Stimulated activated naive CD8-positive, alpha-beta T cell treated with anti-CD3 and anti-CD28 coated beads, Interleukin-15, amount 100 ng/mL, for 72 hours (primary cell): ENCODE measurements at regions not wholly inside any gene's neighbourhood (a gene's known extent, or its start where the extent isn't known, plus 50 kb on each side); places are given as distances from the start of the nearest gene placed in this dataset.

Experiments used
- ATAC-seq: fragments of 150-1000 bp; cut with Tn5 transposase; 2 replicates; pipeline ENCODE4 v1.10.0; 2021; ENCODE audit warnings: mild to moderate bottlenecking, moderate library complexity
- DNase-seq, 2 donors: peaks; one replicate each; pipeline ENCODE4 v3.0.0; 2021 to 2022
- H3K27ac Mint-ChIP-seq, 2 donors: one replicate each; pipeline ENCODE4 v1.8.0; 2022; ENCODE audit warnings: mild to moderate bottlenecking in 2 of 2, mixed read lengths in 2 of 2, moderate library complexity in 2 of 2
- H3K27me3 Mint-ChIP-seq: one replicate; pipeline ENCODE4 v1.8.0; 2022; ENCODE audit warnings: mixed read lengths
- H3K4me1 Mint-ChIP-seq: one replicate; pipeline ENCODE4 v1.8.0; 2022; ENCODE audit warnings: mild to moderate bottlenecking, mixed read lengths
- H3K4me3 Mint-ChIP-seq, 2 donors: one replicate each; pipeline ENCODE4 v1.8.0; 2022; ENCODE audit warnings: mild to moderate bottlenecking in 2 of 2, mixed read lengths in 2 of 2, moderate library complexity in 1 of 2
- H3K9me3 Mint-ChIP-seq, 2 donors: one replicate each; pipeline ENCODE4 v1.8.0; 2022; ENCODE audit warnings: mixed read lengths in 2 of 2

- Mint-ChIP-seq H3K4me3 (no peak overlapping the region), H3K27me3 (no peaks in the 10 kb centered on the region), H3K27ac (no peak overlapping the region), H3K4me1 (no peaks in the 10 kb centered on the region), H3K9me3 (peaks cover 0 to 3% of the 10 kb centered on the region in 2 donors)
- DNase-seq (no peak), ATAC-seq (no peak)
Observed at GRCh38 chr13:22563272-22563671, 617.5 kb upstream of the SGCG start.

- H3K27me3 Mint-ChIP-seq = no peaks in the 10 kb centered on the region
- DNase-seq = no peak
- no peak overlapping the region for H3K27ac Mint-ChIP-seq
- no peaks in the 10 kb centered on the region for H3K4me1 Mint-ChIP-seq
- H3K4me3 Mint-ChIP-seq = no peak overlapping the region
- H3K9me3 Mint-ChIP-seq = peaks cover 0 to 3% of the 10 kb centered on the region in 2 donors
- ATAC-seq = no peak
Observed at GRCh38 chr13:22569811-22570210, 611.0 kb upstream of the SGCG start.

GRCh38 chr13:22589880-22590279 lies 590.9 kb upstream of the SGCG start:
- ATAC-seq = no peak
- no peaks in the 10 kb centered on the region for H3K4me1 Mint-ChIP-seq
- H3K9me3 Mint-ChIP-seq = peaks cover 5 to 11% of the 10 kb centered on the region in 2 donors
- H3K27ac Mint-ChIP-seq = no peak overlapping the region
- H3K27me3 Mint-ChIP-seq = no peaks in the 10 kb centered on the region
- DNase-seq = no peak
- H3K4me3 Mint-ChIP-seq = no peak overlapping the region

- no peak for DNase-seq
Observed at GRCh38 chr13:22592515-22592914, 588.3 kb upstream of the SGCG start.

GRCh38 chr13:22594041-22594440 lies 586.7 kb upstream of the SGCG start:
- no peaks in the 10 kb centered on the region for H3K9me3 Mint-ChIP-seq
- DNase-seq = no peak
- H3K4me3 Mint-ChIP-seq = no peak overlapping the region
- ATAC-seq = no peak
- peaks cover 12% of the 10 kb centered on the region for H3K27me3 Mint-ChIP-seq
- H3K27ac Mint-ChIP-seq = no peak overlapping the region
- no peaks in the 10 kb centered on the region for H3K4me1 Mint-ChIP-seq

More at GRCh38 chr13:22592515-22592914, 588.3 kb upstream of the SGCG start:
- Mint-ChIP-seq H3K27ac (no peak overlapping the region), H3K9me3 (no peaks in the 10 kb centered on the region), H3K4me1 (no peaks in the 10 kb centered on the region), H3K27me3 (peaks cover 12% of the 10 kb centered on the region), H3K4me3 (no peak overlapping the region)
- no peak for ATAC-seq

- Mint-ChIP-seq H3K27me3 (peaks cover 12% of the 10 kb centered on the region), H3K4me3 (no peak overlapping the region), H3K4me1 (no peaks in the 10 kb centered on the region), H3K9me3 (no peaks in the 10 kb centered on the region), H3K27ac (no peak overlapping the region)
- ATAC-seq (no peak), DNase-seq (no peak)
Observed at GRCh38 chr13:22596171-22596863, 584.5 kb upstream of the SGCG start.

GRCh38 chr13:22599156-22599555 lies 581.6 kb upstream of the SGCG start:
- DNase-seq = no peak
- Mint-ChIP-seq H3K4me3 (no peak overlapping the region), H3K4me1 (no peaks in the 10 kb centered on the region), H3K9me3 (peaks cover 0 to 12% of the 10 kb centered on the region in 2 donors), H3K27me3 (peaks cover 12% of the 10 kb centered on the region), H3K27ac (no peak overlapping the region)
- no peak for ATAC-seq

GRCh38 chr13:22618002-22618401 lies 562.8 kb upstream of the SGCG start:
- ATAC-seq (no peak), DNase-seq (no peak)
- no peak overlapping the region for H3K27ac Mint-ChIP-seq
- no peak overlapping the region for H3K4me3 Mint-ChIP-seq
- no peaks in the 10 kb centered on the region for H3K4me1 Mint-ChIP-seq
- H3K27me3 Mint-ChIP-seq = no peaks in the 10 kb centered on the region
- peaks cover 0 to 6% of the 10 kb centered on the region in 2 donors for H3K9me3 Mint-ChIP-seq

GRCh38 chr13:22625691-22626090 lies 555.1 kb upstream of the SGCG start:
- H3K27me3 Mint-ChIP-seq = no peaks in the 10 kb centered on the region
- H3K9me3 Mint-ChIP-seq = peaks cover 0 to 8% of the 10 kb centered on the region in 2 donors
- H3K4me1 Mint-ChIP-seq = no peaks in the 10 kb centered on the region
- no peak overlapping the region for H3K4me3 Mint-ChIP-seq
- H3K27ac Mint-ChIP-seq = no peak overlapping the region
- ATAC-seq (no peak), DNase-seq (no peak)

- ATAC-seq (no peak), DNase-seq (no peak)
- Mint-ChIP-seq H3K27ac (no peak overlapping the region), H3K9me3 (peaks cover 14 to 15% of the 10 kb centered on the region in 2 donors), H3K27me3 (no peaks in the 10 kb centered on the region), H3K4me1 (no peaks in the 10 kb centered on the region), H3K4me3 (no peak overlapping the region)
Observed at GRCh38 chr13:22629374-22629773, 551.4 kb upstream of the SGCG start.

- H3K27ac Mint-ChIP-seq = no peak overlapping the region
- no peak for DNase-seq
- no peak for ATAC-seq
Observed at GRCh38 chr13:22642088-22642487, 538.7 kb upstream of the SGCG start.

GRCh38 chr13:22644941-22645340 lies 535.8 kb upstream of the SGCG start:
- ATAC-seq (no peak), DNase-seq (no peak)
- Mint-ChIP-seq H3K27me3 (no peaks in the 10 kb centered on the region), H3K4me1 (no peaks in the 10 kb centered on the region), H3K4me3 (no peak overlapping the region), H3K9me3 (peaks cover 0 to 7% of the 10 kb centered on the region in 2 donors), H3K27ac (no peak overlapping the region)

More at GRCh38 chr13:22642088-22642487, 538.7 kb upstream of the SGCG start:
- Mint-ChIP-seq H3K9me3 (peaks cover 0 to 7% of the 10 kb centered on the region in 2 donors), H3K4me1 (no peaks in the 10 kb centered on the region), H3K27me3 (no peaks in the 10 kb centered on the region), H3K4me3 (no peak overlapping the region)

- H3K27ac Mint-ChIP-seq = no peak overlapping the region
- H3K4me3 Mint-ChIP-seq = no peak overlapping the region
- no peaks in the 10 kb centered on the region for H3K4me1 Mint-ChIP-seq
- peaks cover 0 to 7% of the 10 kb centered on the region in 2 donors for H3K9me3 Mint-ChIP-seq
- no peaks in the 10 kb centered on the region for H3K27me3 Mint-ChIP-seq
- ATAC-seq (no peak), DNase-seq (no peak)
Observed at GRCh38 chr13:22647156-22647850, 533.5 kb upstream of the SGCG start.

- Mint-ChIP-seq H3K9me3 (no peaks in the 10 kb centered on the region), H3K4me3 (no peak overlapping the region), H3K27me3 (no peaks in the 10 kb centered on the region), H3K4me1 (no peaks in the 10 kb centered on the region), H3K27ac (no peak overlapping the region)
- DNase-seq (no peak), ATAC-seq (no peak)
Observed at GRCh38 chr13:22648320-22648801, 532.4 kb upstream of the SGCG start.

- H3K4me1 Mint-ChIP-seq = no peaks in the 10 kb centered on the region
- no peak overlapping the region for H3K27ac Mint-ChIP-seq
- no peaks in the 10 kb centered on the region for H3K27me3 Mint-ChIP-seq
- H3K9me3 Mint-ChIP-seq = no peaks in the 10 kb centered on the region
- DNase-seq = no peak
- ATAC-seq = no peak
- H3K4me3 Mint-ChIP-seq = no peak overlapping the region
Observed at GRCh38 chr13:22652796-22653195, 528.0 kb upstream of the SGCG start.

GRCh38 chr13:22653866-22654265 lies 526.9 kb upstream of the SGCG start:
- no peaks in the 10 kb centered on the region for H3K9me3 Mint-ChIP-seq
- ATAC-seq (no peak), DNase-seq (no peak)
- no peak overlapping the region for H3K4me3 Mint-ChIP-seq
- H3K27me3 Mint-ChIP-seq = no peaks in the 10 kb centered on the region
- no peak overlapping the region for H3K27ac Mint-ChIP-seq
- H3K4me1 Mint-ChIP-seq = no peaks in the 10 kb centered on the region
